GM18858 (cell line): ENCODE measurements at regions not wholly inside any gene's neighbourhood (a gene's known extent, or its start where the extent isn't known, plus 50 kb on each side); places are given as distances from the start of the nearest gene placed in this dataset.

ENCODE experiments used
- ATAC-seq: cut with Tn5 transposase; IDR thresholded peaks from one replicate; pipeline ENCODE4 v1.9.1; 2021; ENCODE audit not compliant: unreplicated experiment

DNA sequence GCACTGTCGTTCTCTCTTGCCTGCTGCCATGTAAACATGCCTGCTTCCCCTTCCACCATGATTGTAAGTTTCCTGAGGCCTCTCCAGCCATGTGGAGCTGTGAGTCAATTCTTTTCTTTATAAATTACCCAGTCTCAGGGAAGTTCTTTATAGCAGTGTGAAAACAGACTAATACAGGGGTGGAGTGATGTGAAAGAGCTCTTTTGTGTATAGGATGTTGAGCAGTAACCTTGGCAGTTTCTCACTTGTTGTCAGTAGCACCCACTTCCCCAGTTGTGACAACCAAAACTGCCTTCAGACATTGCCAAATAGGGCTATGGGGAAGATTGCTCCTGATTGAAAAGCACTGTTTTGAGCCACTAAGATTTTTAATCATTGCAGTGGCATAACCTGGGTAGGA lies 552.2 kb upstream of the ZNF462 start:
- no peak for ATAC-seq

- no peak for ATAC-seq
Measured at GRCh38 chr9:106312906-106313305, 550.1 kb upstream of the ZNF462 start.

GRCh38 chr9:106314476-106314875 lies 548.5 kb upstream of the ZNF462 start:
- ATAC-seq = no peak

GRCh38 chr9:106321394-106322180 lies 541.4 kb upstream of the ZNF462 start:
- no peak for ATAC-seq

DNA sequence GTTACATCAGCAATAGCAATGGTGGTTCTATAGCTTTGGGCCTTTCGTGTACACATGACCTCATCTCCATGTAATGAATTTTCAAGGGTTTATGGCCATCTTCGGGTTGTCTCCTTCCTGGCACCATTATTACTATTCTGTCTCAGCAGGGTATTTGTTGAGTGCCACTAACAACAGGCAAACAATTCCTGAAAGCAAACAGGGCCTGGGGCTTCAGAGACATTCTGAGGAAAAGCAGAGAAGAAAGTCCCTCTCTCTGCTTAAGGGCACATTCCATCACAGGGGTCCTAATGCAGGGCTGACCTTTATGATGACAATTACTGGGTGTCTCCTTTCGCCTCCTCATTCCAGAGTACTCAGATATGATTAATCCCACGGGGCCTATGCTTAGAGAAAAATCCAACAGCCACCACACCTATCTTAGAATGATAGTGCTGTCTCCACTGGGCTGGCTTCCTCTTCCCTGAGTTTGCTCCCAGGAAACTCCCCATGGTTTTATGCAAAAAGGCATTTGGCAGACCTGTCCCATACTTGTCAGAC lies 540.2 kb upstream of the ZNF462 start:
- no peak for ATAC-seq

- ATAC-seq = no peak
Measured at GRCh38 chr9:106324053-106324585, 538.8 kb upstream of the ZNF462 start.

GRCh38 chr9:106324591-106325280 lies 538.2 kb upstream of the ZNF462 start:
- ATAC-seq = no peak

- ATAC-seq = no peak
Measured at GRCh38 chr9:106326493-106326892, 536.5 kb upstream of the ZNF462 start.

GRCh38 chr9:106333481-106333880 lies 529.5 kb upstream of the ZNF462 start:
- ATAC-seq = no peak

- no peak for ATAC-seq
Measured at GRCh38 chr9:106334081-106334480, 528.9 kb upstream of the ZNF462 start.

DNA sequence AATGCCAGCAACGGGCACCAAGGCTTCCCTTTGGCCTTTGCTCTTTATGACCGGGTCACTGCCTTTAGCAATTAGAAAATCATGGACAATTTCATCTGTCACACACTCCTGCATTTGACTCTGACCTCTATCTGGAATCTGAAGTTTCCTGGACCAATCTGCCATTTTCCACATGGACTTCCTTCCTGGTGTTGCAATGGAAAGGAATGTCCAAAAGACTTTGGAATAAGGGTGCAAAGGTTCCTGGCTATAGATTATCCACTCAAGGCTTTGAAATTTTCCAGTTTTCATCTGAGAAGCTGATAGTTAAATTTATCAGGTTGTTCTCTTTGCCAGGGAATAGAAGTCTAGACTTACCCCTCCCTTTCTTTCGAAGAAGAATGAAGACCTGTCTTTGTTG lies 523.1 kb upstream of the ZNF462 start:
- ATAC-seq = no peak

GRCh38 chr9:106350777-106351176 lies 512.2 kb upstream of the ZNF462 start:
- no peak for ATAC-seq

- ATAC-seq = no peak
Measured at GRCh38 chr9:106356924-106357323, 506.0 kb upstream of the ZNF462 start.

GRCh38 chr9:106358331-106358730 lies 504.6 kb upstream of the ZNF462 start:
- ATAC-seq = no peak

DNA sequence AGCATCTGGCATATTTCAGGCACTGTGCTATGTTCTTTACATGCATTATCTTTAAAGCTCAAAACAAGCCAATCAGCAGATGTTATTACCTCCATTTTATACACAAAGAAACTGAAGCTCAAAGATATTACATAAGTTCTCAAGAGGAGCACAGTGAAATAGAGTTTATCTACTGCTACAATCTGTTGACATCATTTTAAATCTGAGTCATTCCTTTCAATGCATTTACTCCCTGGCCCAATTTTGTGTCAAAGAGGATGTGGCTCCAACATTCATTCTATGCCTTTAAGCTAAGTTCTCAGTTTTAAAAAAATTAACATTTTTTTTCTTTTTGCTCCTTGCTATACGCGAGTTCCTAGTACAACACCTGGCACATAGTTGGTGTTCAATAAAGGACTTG lies 486.3 kb upstream of the ZNF462 start:
- ATAC-seq = no peak

GRCh38 chr9:106383072-106383471 lies 479.9 kb upstream of the ZNF462 start:
- no peak for ATAC-seq

DNA sequence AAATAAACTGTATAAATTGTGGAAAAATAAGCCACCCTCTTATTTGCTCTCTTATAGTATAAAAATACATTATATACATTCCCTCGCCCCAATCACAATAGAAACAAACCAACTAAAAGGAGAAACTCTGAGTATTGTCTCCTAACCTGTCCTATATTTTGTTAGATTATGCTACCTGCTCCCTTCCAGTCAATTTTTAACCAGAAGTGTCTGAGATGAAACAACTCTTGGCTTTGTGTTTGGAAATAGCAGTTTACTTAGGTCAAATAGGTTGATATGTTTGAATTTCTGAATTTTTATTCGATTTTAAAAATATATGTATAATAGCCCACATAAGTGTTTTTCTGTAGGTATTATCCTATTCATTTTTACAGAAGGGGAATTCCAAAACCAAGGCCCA lies 475.0 kb upstream of the ZNF462 start:
- no peak for ATAC-seq

DNA sequence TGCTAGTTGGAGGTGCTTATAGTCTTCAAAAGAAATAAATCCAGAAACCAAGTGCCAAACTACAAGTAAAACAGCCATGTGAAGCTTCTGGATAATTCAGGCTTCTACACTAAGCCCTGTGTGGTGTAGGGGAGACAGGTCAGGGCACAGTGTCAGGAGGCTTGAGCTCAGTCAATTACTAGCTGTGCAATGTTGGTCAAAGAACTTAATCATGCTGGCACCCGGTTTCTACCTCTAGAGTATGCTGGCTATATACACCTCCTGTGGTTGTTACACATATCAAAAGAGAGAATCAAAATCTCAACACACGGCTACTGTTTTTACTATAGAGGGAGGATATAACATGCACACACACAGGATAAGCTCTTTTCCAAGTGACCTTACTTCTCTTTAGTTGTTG lies 469.7 kb upstream of the ZNF462 start:
- no peak for ATAC-seq

GRCh38 chr9:106400170-106400569 lies 462.8 kb upstream of the ZNF462 start:
- ATAC-seq = no peak

DNA sequence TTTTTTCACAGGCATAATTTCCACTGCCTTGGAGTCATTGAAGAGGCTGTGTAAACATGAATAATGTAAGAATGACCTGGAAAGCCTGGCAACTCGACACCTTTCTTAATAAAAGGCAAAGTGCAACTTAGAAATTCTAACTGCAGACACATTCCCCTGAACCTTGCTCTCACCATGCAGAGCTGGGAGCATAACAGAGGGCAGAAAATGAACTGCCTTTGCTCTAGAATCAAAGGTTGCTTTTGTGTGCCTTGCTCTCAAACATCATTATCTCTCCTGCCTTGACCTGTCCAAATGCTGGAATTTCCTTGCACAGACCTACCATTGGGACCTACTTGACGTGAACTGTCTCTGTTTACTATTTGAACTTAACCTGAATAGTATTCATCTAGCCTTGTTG lies 462.0 kb upstream of the ZNF462 start:
- ATAC-seq = no peak

GRCh38 chr9:106403081-106403480 lies 459.9 kb upstream of the ZNF462 start:
- no peak for ATAC-seq

GRCh38 chr9:106404137-106404536 lies 458.8 kb upstream of the ZNF462 start:
- no peak for ATAC-seq
